GM12878 (cell line): ENCODE measurements at regions not wholly inside any gene's neighbourhood (a gene's known extent, or its start where the extent isn't known, plus 50 kb on each side); places are given as distances from the start of the nearest gene placed in this dataset.

Experiments
- ATAC-seq: fragments of 200-7000 bp; cut with Tn5 transposase; 3 replicates; pipeline ENCODE4 v1.9.1; 2020; ENCODE audit warnings: mild to moderate bottlenecking, moderate library complexity
- BruUV-seq: library from RNA; stranded (reverse); fragments of 400-500 nt; replicated peaks from 2 replicates; lab custom pipeline; 2021; lab: Mats Ljungman, UMichigan
- CTCF ChIA-PET: fragments of 300-600 bp; sonication (Branson Sonifier 250); formaldehyde crosslinking; extraction: SDS; loops from one replicate; lab custom pipeline; 2021; ENCODE audit warnings: inconsistent platforms; lab: Yijun Ruan, JAX
- POLR2A ChIA-PET: fragments of 350-600 bp; formaldehyde crosslinking; extraction: SDS; loops from one replicate; lab custom pipeline; 2021; ENCODE audit warnings: inconsistent platforms; lab: Charles Lee
- RAD21 ChIA-PET: fragments of 300-600 bp; sonication (Branson Sonifier 250); formaldehyde crosslinking; loops from one replicate; lab custom pipeline; 2023; ENCODE audit warnings: antibody characterized with exemption; ENCODE audit not compliant: unreplicated experiment; lab: Charles Lee
- SMC1A ChIA-PET: fragments of 300-600 bp; sonication (Branson Sonifier 250); formaldehyde crosslinking; loops from one replicate; lab custom pipeline; 2023; ENCODE audit not compliant: unreplicated experiment, uncharacterized antibody; lab: Charles Lee
- DNase-seq: peaks from one replicate; pipeline ENCODE4 v3.0.0-alpha.2; 2011; ENCODE audit warnings: low read depth, low spot score
- FAIRE-seq: peaks from 3 replicates; lab custom pipeline; 2011; peaks lifted over from hg19 to GRCh38; lab: Jason Lieb, UNC
- H2AFZ ChIP-seq: 2 replicates; pipeline ENCODE4 v1.6.0; 2011; ENCODE audit warnings: low read depth, low read length, control low read depth; ENCODE audit not compliant: control insufficient read depth
- H3K27ac ChIP-seq: 2 replicates; pipeline ENCODE4 v1.5.1; 2011; ENCODE audit warnings: control low read depth; ENCODE audit not compliant: control insufficient read depth, insufficient read depth
- H3K27me3 ChIP-seq, 2 experiments: replicated peaks in 1 of 2; 2 replicates each; pipeline versions ENCODE4 v1.6.0 to v1.6.1; 2011; ENCODE audit warnings: low read length in 1 of 2; ENCODE audit not compliant: control insufficient read depth in 2 of 2, insufficient read depth in 2 of 2
- H3K36me3 ChIP-seq, 2 experiments: 2 replicates each; pipeline ENCODE4 v1.5.1; 2011; ENCODE audit warnings: low read length in 1 of 2; ENCODE audit not compliant: control insufficient read depth in 2 of 2, insufficient read depth in 2 of 2
- H3K4me1 ChIP-seq: 2 replicates; pipeline ENCODE4 v1.6.1; 2011; ENCODE audit warnings: mild to moderate bottlenecking, low read length, moderate library complexity, mixed read lengths; ENCODE audit not compliant: control insufficient read depth, insufficient read depth
- H3K4me2 ChIP-seq: 2 replicates; pipeline ENCODE4 v1.6.0; 2011; ENCODE audit warnings: control low read depth; ENCODE audit not compliant: control insufficient read depth, insufficient read depth
- H3K4me3 ChIP-seq: fragments of 200-600 bp; sonication (generic); 2 replicates; pipeline ENCODE4 v1.5.1; 2016
- H3K79me2 ChIP-seq: 2 replicates; pipeline ENCODE4 v1.6.0; 2011; ENCODE audit warnings: low read length; ENCODE audit not compliant: control insufficient read depth, insufficient read depth
- H3K9ac ChIP-seq: 2 replicates; pipeline ENCODE4 v1.8.0; 2011; ENCODE audit warnings: low read length, control low read depth, mixed read lengths; ENCODE audit not compliant: control insufficient read depth, insufficient read depth
- H3K9me3 ChIP-seq: replicated peaks from 3 replicates; pipeline ENCODE4 v1.5.1; 2011; ENCODE audit warnings: mild to moderate bottlenecking, low read length; ENCODE audit not compliant: control insufficient read depth, insufficient read depth
- H4K20me1 ChIP-seq: 2 replicates; pipeline ENCODE4 v1.6.0; 2011; ENCODE audit not compliant: control insufficient read depth, insufficient read depth
- ATF3 ChIP-seq: IDR thresholded peaks from 2 replicates; pipeline ENCODE4 v1.6.1; 2011; ENCODE audit warnings: low read depth, mild to moderate bottlenecking, low read length, moderate library complexity, borderline replicate concordance; ENCODE audit errors: extremely low read depth
- CBFB ChIP-seq: IDR thresholded peaks from 2 replicates; pipeline ENCODE4 v1.6.1; 2016; ENCODE audit warnings: antibody characterized with exemption, low read depth
- CEBPZ ChIP-seq: fragments of 150-350 bp; IDR thresholded peaks from 2 replicates; pipeline ENCODE4 v1.6.1; 2016; ENCODE audit warnings: low read depth, low read length
- GATAD2B ChIP-seq: fragments of 450-650 bp; conservative IDR thresholded peaks from 2 replicates; pipeline ENCODE4 v1.6.1; 2017; ENCODE audit warnings: low read depth, mild to moderate bottlenecking, moderate library complexity
- SMC3 ChIP-seq: IDR thresholded peaks from 2 replicates; pipeline ENCODE4 v1.6.1; 2011; ENCODE audit warnings: low read length, improper control_type of control experiment, borderline replicate concordance
- ZNF207 ChIP-seq: fragments of 450-650 bp; IDR thresholded peaks from 2 replicates; pipeline ENCODE4 v1.6.1; 2014; ENCODE audit warnings: antibody characterized with exemption, mild to moderate bottlenecking, borderline replicate concordance
- WGBS: methylation state at CpG from one replicate; pipeline ENCODE4 v1.1.6; 2016; ENCODE audit warnings: low lambda C conversion rate; ENCODE audit not compliant: insufficient replicate concordance, insufficient coverage; ENCODE audit errors: missing lambda C conversion rate; 5-methylcytosine and 5-hydroxymethylcytosine counted together
- in situ Hi-C: fragments of 300-500 bp; cut with MboI; formaldehyde crosslinking; loops from 9 replicates; pipeline ENCODE4 v1.14.3; 2018; ENCODE audit warnings: mixed read lengths
- intact Hi-C: fragments of 100-400 bp; cut with micrococcal nuclease; formaldehyde crosslinking; loops from one replicate; pipeline ENCODE4 v1.14.2; 2022; ENCODE audit not compliant: unreplicated experiment

GRCh38 chr4:53895137-53895536, 169.3 kb downstream of the CHIC2 start:
- Histone ChIP-seq H3K4me1 (no peaks in the 10 kb centered on the region), H4K20me1 (no peaks in the 10 kb centered on the region), H3K79me2 (no peaks in the 10 kb centered on the region), H3K36me3 (no peaks in the 10 kb centered on the region), H3K4me2 (no peak overlapping the region), H3K9ac (no peak overlapping the region), H3K27me3 (no peaks in the 10 kb centered on the region), H3K27ac (no peak overlapping the region), H3K9me3 (no peaks in the 10 kb centered on the region; the same call in 2 of the 3 replicates), H2AFZ (no peak overlapping the region), H3K4me3 (no peak overlapping the region)
- BruUV-seq: no TSS peak
- in situ Hi-C loops (no loop called here), intact Hi-C loops (no loop called here)
- TF ChIP-seq GATAD2B (no peak), ATF3 (no peak), CEBPZ (no peak), ZNF207 (no peak), SMC3 (no peak), CBFB (no peak)
- no peak for ATAC-seq
- DNase-seq: no peak
- POLR2A ChIA-PET: no interaction called here
- CTCF ChIA-PET: interaction anchor here (1.2 kb wide), 1 partner anchor 14 kb away, joined by 4 read pairs; no protein-coding TSS in a partner anchor
- RAD21 ChIA-PET: no interaction called here
- WGBS: 49% methylated on average over 3 of the region's 3 CpGs
- SMC1A ChIA-PET: no interaction called here
- no peak for FAIRE-seq
